Sciatic nerve (tissue), 2 donors: ENCODE measurements at regions not wholly inside any gene's neighbourhood (a gene's known extent, or its start where the extent isn't known, plus 50 kb on each side); places are given as distances from the start of the nearest gene placed in this dataset.
"Not testable (repeated sequence)": the region's sequence is repeated elsewhere in the genome, so short reads cannot be mapped to it uniquely, and the experiment has no call there.

Source experiments
- ATAC-seq: fragments of 200-7000 bp; cut with Tn5 transposase; one replicate; pipeline ENCODE4 v1.9.1; 2020; ENCODE audit warnings: mild to moderate bottlenecking, moderate library complexity
- DNase-seq: peaks from one replicate; pipeline ENCODE4 v3.0.0-alpha.2; 2020; ENCODE audit warnings: low spot score
- intact Hi-C: fragments of 100-400 bp; cut with DNase I; formaldehyde crosslinking; loops from one replicate; pipeline ENCODE4 v1.14.2; 2022
- donor health status: DM: no; HTN: no; CAD: no.
- donor health status: DM: no; HTN: no; CAD: no.

- intact Hi-C loops, result no loop called here
These were observed 133.7 kb downstream of the BRMS1L start for GRCh38 chr14:35959835-35960234.

GRCh38 chr14:35958499-35958898 is 132.4 kb downstream of the BRMS1L start:
- no peak for ATAC-seq
- intact Hi-C loops, result no loop called here
- no peak for DNase-seq

More at GRCh38 chr14:35959835-35960234, 133.7 kb downstream of the BRMS1L start:
- ATAC-seq (no peak), DNase-seq (no peak)

GRCh38 chr14:35956376-35957085 is 130.4 kb downstream of the BRMS1L start:
- ATAC-seq (no peak), DNase-seq (no peak)
- intact Hi-C loops, result no loop called here

GRCh38 chr14:35952584-35952983 is 126.4 kb downstream of the BRMS1L start:
- no peak for ATAC-seq
- no peak for DNase-seq
- intact Hi-C loops, result no loop called here

GRCh38 chr14:35949920-35950513 is 123.9 kb downstream of the BRMS1L start:
- intact Hi-C loops, result no loop called here
- DNase-seq (no peak), ATAC-seq (no peak)

- intact Hi-C loops, DNase-seq, ATAC-seq: not testable (repeated sequence)
These were observed 121.8 kb downstream of the BRMS1L start for GRCh38 chr14:35947983-35948382.

- DNase-seq, result no peak
- no peak for ATAC-seq
- intact Hi-C loops, result no loop called here
These were observed 118.7 kb downstream of the BRMS1L start for GRCh38 chr14:35944847-35945246.

- DNase-seq (no peak), ATAC-seq (no peak)
- intact Hi-C loops, result no loop called here
These were observed 114.2 kb downstream of the BRMS1L start for GRCh38 chr14:35940291-35940690.

- ATAC-seq, result no peak
- intact Hi-C loops, result no loop called here
These were observed 112.6 kb downstream of the BRMS1L start for GRCh38 chr14:35938770-35939169.

GRCh38 chr14:35934499-35934898 is 108.4 kb downstream of the BRMS1L start:
- no peak for DNase-seq
- no peak for ATAC-seq
- intact Hi-C loops, result no loop called here

More at GRCh38 chr14:35938770-35939169, 112.6 kb downstream of the BRMS1L start:
- no peak for DNase-seq

- DNase-seq (no peak), ATAC-seq (no peak)
- intact Hi-C loops, result no loop called here
These were observed 106.6 kb downstream of the BRMS1L start for GRCh38 chr14:35932659-35933159.

- intact Hi-C loops, result no loop called here
- DNase-seq, result no peak
- no peak for ATAC-seq
These were observed 106.0 kb downstream of the BRMS1L start for GRCh38 chr14:35932136-35932535.

GRCh38 chr14:35931346-35931745 is 105.2 kb downstream of the BRMS1L start:
- no peak for ATAC-seq
- intact Hi-C loops, result no loop called here
- DNase-seq, result no peak

GRCh38 chr14:35929186-35929585 is 103.0 kb downstream of the BRMS1L start:
- intact Hi-C loops, result no loop called here
- DNase-seq (no peak), ATAC-seq (no peak)

GRCh38 chr14:35927727-35928126 is 101.6 kb downstream of the BRMS1L start:
- ATAC-seq (no peak), DNase-seq (no peak)
- intact Hi-C loops, result no loop called here

- ATAC-seq (no peak), DNase-seq (no peak)
- intact Hi-C loops, result no loop called here
These were observed 99.2 kb downstream of the BRMS1L start for GRCh38 chr14:35925319-35925718.

- DNase-seq, ATAC-seq, intact Hi-C loops: not testable (repeated sequence)
These were observed 96.5 kb downstream of the BRMS1L start for GRCh38 chr14:35922590-35922989.

- intact Hi-C loops, result no loop called here
- DNase-seq (no peak), ATAC-seq (no peak)
These were observed 95.6 kb downstream of the BRMS1L start for GRCh38 chr14:35921745-35922144.
